HL-60 (cell line): ENCODE measurements at regions not wholly inside any gene's neighbourhood (a gene's known extent, or its start where the extent isn't known, plus 50 kb on each side); places are given as distances from the start of the nearest gene placed in this dataset.
"Not testable (repeated sequence)": the region's sequence is repeated elsewhere in the genome, so short reads cannot be mapped to it uniquely, and the experiment has no call there.

Experiments used
- DNase-seq, 2 experiments: peaks; one replicate each; pipeline ENCODE4 v3.0.0-alpha.2; 2010 to 2020; ENCODE audit warnings: low read depth in 1 of 2, low spot score in 1 of 2
- H3K27ac ChIP-seq: fragments of 250-450 bp; sonication (Bioruptor Pico); replicated peaks from 2 replicates; pipeline ENCODE4 v1.5.1; 2020; ENCODE audit warnings: mild to moderate bottlenecking, moderate library complexity
- H3K27me3 ChIP-seq: fragments of 250-450 bp; sonication (Bioruptor Pico); 2 replicates; pipeline ENCODE4 v1.5.1; 2021; ENCODE audit warnings: mild to moderate bottlenecking, moderate library complexity; ENCODE audit not compliant: insufficient read depth, poor library complexity, severe bottlenecking
- H3K4me3 ChIP-seq: replicated peaks from 2 replicates; pipeline ENCODE4 v1.5.1; 2011; ENCODE audit warnings: mild to moderate bottlenecking, control low read depth, low read length; ENCODE audit not compliant: insufficient read depth
- GABPA ChIP-seq: IDR thresholded peaks from 2 replicates; pipeline ENCODE4 v1.6.1; 2012; ENCODE audit warnings: low read depth
- POLR2AphosphoS5 ChIP-seq: IDR thresholded peaks from 2 replicates; pipeline ENCODE4 v1.6.1; 2012; ENCODE audit warnings: low read depth
- SPI1 ChIP-seq: IDR thresholded peaks from 2 replicates; pipeline ENCODE4 v1.6.1; 2012; ENCODE audit warnings: low read depth, mild to moderate bottlenecking, borderline replicate concordance
- TF ChIP-seq, protein P1 (sequence below): IDR thresholded peaks from one replicate; pipeline ENCODE4 v1.5.1; 2011; ENCODE audit warnings: low read length, control low read depth, inconsistent platforms; ENCODE audit not compliant: insufficient read depth
- TF ChIP-seq, protein P2 (sequence below): IDR thresholded peaks from 2 replicates; pipeline ENCODE4 v1.6.1; 2012; ENCODE audit warnings: low read depth; ENCODE audit not compliant: insufficient replicate concordance

DNA sequence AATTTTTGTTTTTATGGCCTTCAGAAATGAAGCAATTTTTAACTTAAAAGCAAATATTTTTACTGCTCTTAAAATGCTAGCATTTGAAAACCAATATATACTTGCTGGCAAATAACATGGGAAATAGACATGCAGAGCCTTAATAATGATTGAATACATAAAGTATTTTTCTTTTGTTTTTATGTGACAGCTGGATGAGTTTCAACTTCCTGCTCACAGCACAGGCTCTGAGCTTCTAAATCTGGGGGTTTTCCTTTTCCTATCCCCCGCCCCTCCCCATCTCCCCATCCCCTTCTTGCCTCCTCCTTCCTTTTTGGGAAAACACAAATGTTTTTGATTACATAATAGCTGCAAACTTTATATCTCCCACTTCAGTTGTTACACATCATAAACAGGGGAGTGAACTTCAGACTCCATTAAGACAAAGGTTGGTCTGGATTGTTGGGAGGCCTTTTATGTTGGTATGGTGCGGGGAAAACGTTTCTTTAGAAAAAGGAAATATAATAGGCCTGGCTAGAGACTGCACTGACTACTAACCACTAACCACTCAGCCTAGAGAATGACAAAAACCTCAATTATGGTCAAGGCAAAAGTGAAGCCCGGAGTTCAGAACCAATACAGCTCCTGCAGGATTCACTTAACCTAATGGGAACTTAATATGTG is 116.1 kb upstream of the GORAB start:
- TF ChIP-seq, protein P1, sequence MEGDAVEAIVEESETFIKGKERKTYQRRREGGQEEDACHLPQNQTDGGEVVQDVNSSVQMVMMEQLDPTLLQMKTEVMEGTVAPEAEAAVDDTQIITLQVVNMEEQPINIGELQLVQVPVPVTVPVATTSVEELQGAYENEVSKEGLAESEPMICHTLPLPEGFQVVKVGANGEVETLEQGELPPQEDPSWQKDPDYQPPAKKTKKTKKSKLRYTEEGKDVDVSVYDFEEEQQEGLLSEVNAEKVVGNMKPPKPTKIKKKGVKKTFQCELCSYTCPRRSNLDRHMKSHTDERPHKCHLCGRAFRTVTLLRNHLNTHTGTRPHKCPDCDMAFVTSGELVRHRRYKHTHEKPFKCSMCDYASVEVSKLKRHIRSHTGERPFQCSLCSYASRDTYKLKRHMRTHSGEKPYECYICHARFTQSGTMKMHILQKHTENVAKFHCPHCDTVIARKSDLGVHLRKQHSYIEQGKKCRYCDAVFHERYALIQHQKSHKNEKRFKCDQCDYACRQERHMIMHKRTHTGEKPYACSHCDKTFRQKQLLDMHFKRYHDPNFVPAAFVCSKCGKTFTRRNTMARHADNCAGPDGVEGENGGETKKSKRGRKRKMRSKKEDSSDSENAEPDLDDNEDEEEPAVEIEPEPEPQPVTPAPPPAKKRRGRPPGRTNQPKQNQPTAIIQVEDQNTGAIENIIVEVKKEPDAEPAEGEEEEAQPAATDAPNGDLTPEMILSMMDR: no peak
- TF ChIP-seq GABPA (no peak), POLR2AphosphoS5 (no peak), SPI1 (no peak)
- TF ChIP-seq, protein P2, sequence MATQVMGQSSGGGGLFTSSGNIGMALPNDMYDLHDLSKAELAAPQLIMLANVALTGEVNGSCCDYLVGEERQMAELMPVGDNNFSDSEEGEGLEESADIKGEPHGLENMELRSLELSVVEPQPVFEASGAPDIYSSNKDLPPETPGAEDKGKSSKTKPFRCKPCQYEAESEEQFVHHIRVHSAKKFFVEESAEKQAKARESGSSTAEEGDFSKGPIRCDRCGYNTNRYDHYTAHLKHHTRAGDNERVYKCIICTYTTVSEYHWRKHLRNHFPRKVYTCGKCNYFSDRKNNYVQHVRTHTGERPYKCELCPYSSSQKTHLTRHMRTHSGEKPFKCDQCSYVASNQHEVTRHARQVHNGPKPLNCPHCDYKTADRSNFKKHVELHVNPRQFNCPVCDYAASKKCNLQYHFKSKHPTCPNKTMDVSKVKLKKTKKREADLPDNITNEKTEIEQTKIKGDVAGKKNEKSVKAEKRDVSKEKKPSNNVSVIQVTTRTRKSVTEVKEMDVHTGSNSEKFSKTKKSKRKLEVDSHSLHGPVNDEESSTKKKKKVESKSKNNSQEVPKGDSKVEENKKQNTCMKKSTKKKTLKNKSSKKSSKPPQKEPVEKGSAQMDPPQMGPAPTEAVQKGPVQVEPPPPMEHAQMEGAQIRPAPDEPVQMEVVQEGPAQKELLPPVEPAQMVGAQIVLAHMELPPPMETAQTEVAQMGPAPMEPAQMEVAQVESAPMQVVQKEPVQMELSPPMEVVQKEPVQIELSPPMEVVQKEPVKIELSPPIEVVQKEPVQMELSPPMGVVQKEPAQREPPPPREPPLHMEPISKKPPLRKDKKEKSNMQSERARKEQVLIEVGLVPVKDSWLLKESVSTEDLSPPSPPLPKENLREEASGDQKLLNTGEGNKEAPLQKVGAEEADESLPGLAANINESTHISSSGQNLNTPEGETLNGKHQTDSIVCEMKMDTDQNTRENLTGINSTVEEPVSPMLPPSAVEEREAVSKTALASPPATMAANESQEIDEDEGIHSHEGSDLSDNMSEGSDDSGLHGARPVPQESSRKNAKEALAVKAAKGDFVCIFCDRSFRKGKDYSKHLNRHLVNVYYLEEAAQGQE: no peak
- no peak for DNase-seq
- no peaks in the 10 kb centered on the region for H3K27me3 ChIP-seq
- no peak overlapping the region for H3K4me3 ChIP-seq
- H3K27ac ChIP-seq: no peak overlapping the region

DNA sequence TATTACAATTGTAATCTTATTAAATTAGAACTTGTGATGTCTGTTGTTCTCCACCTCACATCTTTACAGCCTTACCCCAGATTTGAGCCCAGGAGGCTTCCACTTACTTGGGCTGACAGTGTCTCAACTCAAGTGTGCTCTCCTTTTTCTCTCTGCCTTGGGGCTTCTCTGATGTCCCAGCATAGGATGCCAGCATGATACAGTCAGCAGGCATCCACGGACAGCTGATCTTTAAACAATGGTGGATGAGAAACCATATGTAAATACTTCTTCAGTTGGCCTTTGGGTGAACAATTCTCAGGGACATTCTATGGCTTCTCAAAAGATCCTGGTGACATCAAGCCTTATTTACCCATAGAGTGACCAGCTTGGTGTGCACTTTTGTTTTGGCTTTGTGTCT is 107.6 kb upstream of the GORAB start:
- TF ChIP-seq SPI1 (no peak), GABPA (no peak), POLR2AphosphoS5 (no peak)
- TF ChIP-seq, protein P1: no peak
- TF ChIP-seq, protein P2: no peak
- no peak for DNase-seq
- no peak overlapping the region for H3K27ac ChIP-seq
- H3K4me3 ChIP-seq: no peak overlapping the region
- H3K27me3 ChIP-seq: no peaks in the 10 kb centered on the region

DNA sequence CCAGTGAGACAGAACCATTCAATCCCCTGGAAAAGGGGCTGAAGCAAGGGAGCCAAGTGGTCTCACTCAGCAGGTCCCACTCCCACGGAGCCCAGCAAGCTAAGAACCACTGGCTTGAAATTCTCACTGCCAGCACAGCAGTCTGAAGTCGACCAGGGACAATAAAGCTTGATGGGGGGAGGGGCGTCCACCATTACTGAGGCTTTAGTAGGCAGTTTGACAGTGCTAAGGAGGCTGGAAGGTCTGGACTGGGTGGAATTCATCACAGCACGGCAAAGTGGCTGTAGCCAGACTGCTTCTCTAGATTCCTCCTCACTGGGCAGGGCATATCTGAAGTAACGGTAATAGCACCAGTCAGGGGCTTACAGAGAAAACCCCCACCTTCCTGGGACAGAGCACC is 105.4 kb upstream of the GORAB start:
- Histone ChIP-seq H3K4me3 (no peak overlapping the region), H3K27me3 (no peaks in the 10 kb centered on the region), H3K27ac (no peak overlapping the region)
- TF ChIP-seq, protein P1: no peak
- TF ChIP-seq GABPA (no peak), POLR2AphosphoS5 (no peak), SPI1 (no peak)
- TF ChIP-seq, protein P2: no peak
- DNase-seq: no peak

DNA sequence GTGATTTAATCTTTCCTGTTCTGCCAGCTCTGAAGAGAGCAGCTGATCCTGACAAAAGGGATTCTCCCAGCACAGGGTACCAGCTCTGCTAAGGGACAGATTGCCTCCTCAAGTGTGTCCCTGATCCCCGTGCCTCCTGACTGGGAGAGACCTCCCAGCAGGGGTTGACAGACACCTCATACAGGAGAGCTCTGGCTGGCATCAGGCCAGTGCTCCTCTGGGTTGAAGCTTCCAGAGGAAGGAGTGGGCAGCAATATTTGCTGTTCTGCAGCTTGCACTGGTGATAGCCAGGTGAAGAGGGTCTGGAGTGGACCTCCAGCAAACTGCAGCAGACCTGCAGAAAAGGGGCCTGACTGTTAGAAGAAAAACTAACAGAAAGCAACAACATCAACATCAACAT is 105.0 kb upstream of the GORAB start:
- not testable (repeated sequence) for DNase-seq, H3K4me3 ChIP-seq

More for the DNA sequence above, 105.0 kb upstream of the GORAB start:
- not testable (repeated sequence) for H3K27me3 ChIP-seq, H3K27ac ChIP-seq
